NCI-H82 treated with DMSO at 0.1 percent for 48 hours (cell line): ENCODE measurements at regions not wholly inside any gene's neighbourhood (a gene's known extent, or its start where the extent isn't known, plus 50 kb on each side); places are given as distances from the start of the nearest gene placed in this dataset.
A peak's percentile ranks its signal among the peaks of the same experiment; 100 is the strongest.

Source experiments
- DNase-seq: peaks from one replicate; lab custom pipeline; 2025; ENCODE audit not compliant: unreplicated experiment; lab: John Stamatoyannopoulos, UW

- peak; percentile 3 for DNase-seq
Measured at GRCh38 chr1:75079538-75080290, 54.5 kb upstream of the LHX8 start.

- no peak for DNase-seq
Measured at GRCh38 chr1:75083223-75083622, 51.0 kb upstream of the LHX8 start.

- DNase-seq, result no peak
Measured at GRCh38 chr1:75083848-75084514, 50.2 kb upstream of the LHX8 start.
